ENCODE measurements at regions not wholly inside any gene's neighbourhood (a gene's known extent, or its start where the extent isn't known, plus 50 kb on each side); places are given as distances from the start of the nearest gene placed in this dataset.
"Not testable (repeated sequence)": the region's sequence is repeated elsewhere in the genome, so short reads cannot be mapped to it uniquely, and the experiment has no call there.

DNA sequence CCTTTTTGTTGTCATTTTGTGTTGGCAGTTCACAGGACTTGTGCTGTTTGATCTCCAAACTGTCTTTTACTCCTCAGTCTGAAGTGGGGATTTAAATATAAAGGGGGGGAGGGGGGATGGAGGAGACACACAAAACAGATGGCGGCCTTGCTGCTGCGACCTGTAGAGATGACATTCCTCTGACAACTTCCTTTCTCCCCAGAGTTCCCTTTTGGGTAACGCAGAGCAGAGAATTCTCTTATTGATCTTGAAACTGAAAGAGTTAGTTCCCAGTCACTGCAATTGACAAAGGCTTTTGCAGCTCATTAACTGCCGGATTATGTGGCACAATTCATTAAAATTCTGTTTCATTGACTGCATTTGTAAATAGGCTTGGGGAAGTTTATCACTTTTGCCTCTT, 279.3 kb downstream of the TSN start:
- no peak for DNase-seq (ENCODE audit: low spot score, unreplicated experiment)
- peaks cover 3% of the 10 kb centered on the region for H3K9me3 Mint-ChIP-seq (ENCODE audit: low read depth)
- H3K27ac Mint-ChIP-seq, result no peak overlapping the region

DNA sequence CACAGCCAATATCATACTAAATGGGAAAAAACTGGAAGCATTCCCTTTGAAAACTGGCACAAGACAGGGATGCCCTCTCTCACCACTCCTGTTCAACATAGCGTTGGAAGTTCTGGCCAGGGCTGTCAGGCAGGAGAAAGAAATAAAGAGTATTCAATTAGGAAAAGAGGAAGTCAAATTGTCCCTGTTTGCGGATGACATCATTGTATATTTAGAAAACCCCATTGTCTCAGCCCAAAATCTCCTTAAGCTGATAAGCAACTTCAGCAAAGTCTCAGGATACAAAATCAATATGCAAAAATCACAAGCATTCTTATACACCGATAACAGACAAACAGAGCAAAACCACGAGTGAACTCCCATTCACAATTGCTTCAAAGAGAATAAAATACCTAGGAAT, 283.4 kb downstream of the TSN start:
- not testable (repeated sequence) for DNase-seq (ENCODE audit: low spot score, unreplicated experiment)

More for the DNA sequence above, 279.3 kb downstream of the TSN start:
- TF ChIP-seq, protein P1, sequence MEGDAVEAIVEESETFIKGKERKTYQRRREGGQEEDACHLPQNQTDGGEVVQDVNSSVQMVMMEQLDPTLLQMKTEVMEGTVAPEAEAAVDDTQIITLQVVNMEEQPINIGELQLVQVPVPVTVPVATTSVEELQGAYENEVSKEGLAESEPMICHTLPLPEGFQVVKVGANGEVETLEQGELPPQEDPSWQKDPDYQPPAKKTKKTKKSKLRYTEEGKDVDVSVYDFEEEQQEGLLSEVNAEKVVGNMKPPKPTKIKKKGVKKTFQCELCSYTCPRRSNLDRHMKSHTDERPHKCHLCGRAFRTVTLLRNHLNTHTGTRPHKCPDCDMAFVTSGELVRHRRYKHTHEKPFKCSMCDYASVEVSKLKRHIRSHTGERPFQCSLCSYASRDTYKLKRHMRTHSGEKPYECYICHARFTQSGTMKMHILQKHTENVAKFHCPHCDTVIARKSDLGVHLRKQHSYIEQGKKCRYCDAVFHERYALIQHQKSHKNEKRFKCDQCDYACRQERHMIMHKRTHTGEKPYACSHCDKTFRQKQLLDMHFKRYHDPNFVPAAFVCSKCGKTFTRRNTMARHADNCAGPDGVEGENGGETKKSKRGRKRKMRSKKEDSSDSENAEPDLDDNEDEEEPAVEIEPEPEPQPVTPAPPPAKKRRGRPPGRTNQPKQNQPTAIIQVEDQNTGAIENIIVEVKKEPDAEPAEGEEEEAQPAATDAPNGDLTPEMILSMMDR (IDR thresholded peaks at IDR 0.05; ENCODE audit: unreplicated experiment), result no peak
- peaks cover 5% of the 10 kb centered on the region for H3K4me1 Mint-ChIP-seq (ENCODE audit: low read depth)
- no peak overlapping the region for H3K4me3 Mint-ChIP-seq (ENCODE audit: low read depth)
- H3K36me3 Mint-ChIP-seq (ENCODE audit: insufficient read depth), result peaks cover 2% of the 10 kb centered on the region
- peaks cover 17% of the 10 kb centered on the region for H3K27me3 Mint-ChIP-seq

DNA sequence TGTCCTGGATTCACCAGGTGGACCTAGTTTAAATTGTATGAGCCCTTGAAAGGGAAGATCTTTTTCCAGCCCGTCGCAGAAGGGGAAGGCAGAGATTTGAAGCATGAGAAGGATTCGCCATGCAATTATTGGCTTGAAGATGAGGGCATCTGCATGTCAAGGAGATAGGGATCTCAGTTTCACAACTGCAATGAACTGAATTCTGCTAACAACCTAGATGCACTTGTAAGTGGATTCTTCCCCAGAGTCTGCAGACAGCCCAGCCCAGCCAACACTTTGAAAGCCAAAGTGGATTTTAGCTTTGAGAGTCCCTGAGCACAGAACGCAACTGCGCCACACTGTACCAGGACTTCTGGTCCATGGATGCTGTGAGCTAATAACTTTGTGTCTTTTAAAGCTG, 286.0 kb downstream of the TSN start:
- H3K36me3 Mint-ChIP-seq (ENCODE audit: insufficient read depth), result peaks cover 2% of the 10 kb centered on the region
- H3K4me3 Mint-ChIP-seq (ENCODE audit: low read depth), result no peak overlapping the region
- H3K9me3 Mint-ChIP-seq (ENCODE audit: low read depth), result peaks cover 3% of the 10 kb centered on the region
- no peak overlapping the region for H3K27ac Mint-ChIP-seq
- no peaks in the 10 kb centered on the region for H3K27me3 Mint-ChIP-seq
- TF ChIP-seq, protein P1 (IDR thresholded peaks at IDR 0.05; ENCODE audit: unreplicated experiment), result no peak
- DNase-seq (ENCODE audit: low spot score, unreplicated experiment), result no peak
- no peaks in the 10 kb centered on the region for H3K4me1 Mint-ChIP-seq (ENCODE audit: low read depth)

More for the DNA sequence above, 283.4 kb downstream of the TSN start:
- H3K4me3 Mint-ChIP-seq (ENCODE audit: low read depth); H3K9me3 Mint-ChIP-seq (ENCODE audit: low read depth); H3K36me3 Mint-ChIP-seq (ENCODE audit: insufficient read depth); H3K27me3 Mint-ChIP-seq; H3K27ac Mint-ChIP-seq; H3K4me1 Mint-ChIP-seq (ENCODE audit: low read depth): not testable (repeated sequence)

DNA sequence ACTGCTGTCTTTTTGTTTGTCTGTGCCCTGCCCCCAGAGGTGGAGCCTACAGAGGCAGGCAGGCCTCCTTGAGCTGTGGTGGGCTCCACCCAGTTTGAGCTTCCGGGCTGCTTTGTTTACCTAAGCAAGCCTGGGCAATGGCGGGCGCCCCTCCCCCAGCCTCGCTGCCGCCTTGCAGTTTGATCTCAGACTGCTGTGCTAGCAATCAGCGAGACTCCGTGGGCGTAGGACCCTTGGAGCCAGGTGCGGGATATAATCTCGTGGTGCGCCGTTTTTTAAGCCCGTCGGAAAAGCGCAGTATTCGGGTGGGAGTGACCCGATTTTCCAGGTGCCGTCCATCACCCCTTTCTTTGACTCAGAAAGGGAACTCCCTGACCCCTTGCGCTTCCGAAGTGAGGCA, 296.2 kb downstream of the TSN start:
- not testable (repeated sequence) for H3K27me3 Mint-ChIP-seq; H3K36me3 Mint-ChIP-seq (ENCODE audit: insufficient read depth); H3K9me3 Mint-ChIP-seq (ENCODE audit: low read depth); H3K4me3 Mint-ChIP-seq (ENCODE audit: low read depth); DNase-seq (ENCODE audit: low spot score, unreplicated experiment); H3K27ac Mint-ChIP-seq
- peaks cover 10% of the 10 kb centered on the region for H3K4me1 Mint-ChIP-seq (ENCODE audit: low read depth)

DNA sequence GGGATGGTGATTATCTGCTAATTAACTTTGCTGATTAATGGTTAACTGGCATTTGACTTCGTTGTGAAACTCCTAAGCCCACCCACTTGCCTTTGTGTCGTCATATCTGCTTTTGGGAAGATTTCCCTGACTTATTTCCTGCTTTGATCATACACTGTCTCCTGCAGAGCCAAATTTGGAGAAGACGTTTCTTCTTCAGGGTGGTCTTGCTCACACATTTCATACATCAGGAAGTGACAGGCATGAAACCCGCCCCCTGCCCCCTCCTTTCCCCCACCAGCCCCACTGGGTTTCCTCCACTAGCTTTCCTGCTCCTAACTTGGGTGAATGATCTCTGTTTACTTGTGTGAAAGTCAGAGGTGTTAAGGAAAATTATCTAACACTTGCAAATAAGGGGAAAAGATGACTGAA, 300.1 kb downstream of the TSN start:
- no peaks in the 10 kb centered on the region for H3K27me3 Mint-ChIP-seq
- TF ChIP-seq, protein P1 (IDR thresholded peaks at IDR 0.05; ENCODE audit: unreplicated experiment), result no peak
- no peak for DNase-seq (ENCODE audit: low spot score, unreplicated experiment)
- no peak overlapping the region for H3K27ac Mint-ChIP-seq
- H3K36me3 Mint-ChIP-seq (ENCODE audit: insufficient read depth), result peaks cover 1% of the 10 kb centered on the region
- H3K4me1 Mint-ChIP-seq (ENCODE audit: low read depth), result peaks cover 18% of the 10 kb centered on the region
- no peak overlapping the region for H3K4me3 Mint-ChIP-seq (ENCODE audit: low read depth)
- H3K9me3 Mint-ChIP-seq (ENCODE audit: low read depth), result peaks cover 7% of the 10 kb centered on the region

DNA sequence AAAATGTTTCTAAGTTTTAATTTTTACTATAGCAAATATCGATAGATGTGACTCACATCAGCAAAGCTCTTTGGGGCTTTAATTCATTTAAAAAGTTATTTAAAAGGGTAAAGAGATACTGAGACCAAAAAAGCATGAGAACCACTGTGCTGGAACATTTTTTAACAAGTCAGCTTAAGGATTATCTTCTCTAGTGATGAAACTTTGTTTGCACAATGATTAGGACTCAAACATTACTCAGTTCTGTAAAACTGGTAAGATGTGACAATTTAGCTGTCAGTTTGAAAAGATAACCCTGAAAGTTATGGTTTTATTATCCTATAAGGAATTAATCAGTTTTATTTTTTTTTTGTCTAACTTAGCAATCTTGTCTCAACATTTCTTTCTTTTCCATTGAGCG, 301.4 kb downstream of the TSN start:
- Mint-ChIP-seq H3K27me3 (no peaks in the 10 kb centered on the region), H3K9me3 (ENCODE audit: low read depth) (peaks cover 7% of the 10 kb centered on the region), H3K4me3 (ENCODE audit: low read depth) (no peak overlapping the region), H3K36me3 (ENCODE audit: insufficient read depth) (peaks cover 1% of the 10 kb centered on the region), H3K4me1 (ENCODE audit: low read depth) (peaks cover 18% of the 10 kb centered on the region), H3K27ac (no peak overlapping the region)
- TF ChIP-seq, protein P1 (IDR thresholded peaks at IDR 0.05; ENCODE audit: unreplicated experiment), result no peak
- no peak for DNase-seq (ENCODE audit: low spot score, unreplicated experiment)
